T-helper 1 cell treated with Interleukin-12 subunit alpha and Interleukin-12 subunit beta and Interleukin-4 antibody, amounts not matched to agents 30 μg/mL and 1 μg/mL, for 36 hours (primary cell): ENCODE measurements at regions not wholly inside any gene's neighbourhood (a gene's known extent, or its start where the extent isn't known, plus 50 kb on each side); places are given as distances from the start of the nearest gene placed in this dataset.
"Not testable (repeated sequence)": the region's sequence is repeated elsewhere in the genome, so short reads cannot be mapped to it uniquely, and the experiment has no call there.

ENCODE experiments used
- H3K27ac Mint-ChIP-seq: one replicate; pipeline ENCODE4 v1.8.0; 2021; ENCODE audit warnings: mild to moderate bottlenecking, mixed read lengths
- H3K27me3 Mint-ChIP-seq: one replicate; pipeline ENCODE4 v1.8.0; 2021; ENCODE audit warnings: low read depth, mixed read lengths
- H3K36me3 Mint-ChIP-seq: one replicate; pipeline ENCODE4 v1.8.0; 2021; ENCODE audit warnings: low read depth, mixed read lengths
- H3K4me1 Mint-ChIP-seq: one replicate; pipeline ENCODE4 v1.8.0; 2021; ENCODE audit warnings: low read depth, mixed read lengths
- H3K4me3 Mint-ChIP-seq: one replicate; pipeline ENCODE4 v1.8.0; 2021; ENCODE audit warnings: mild to moderate bottlenecking, moderate library complexity, mixed read lengths
- H3K9me3 Mint-ChIP-seq: one replicate; pipeline ENCODE4 v1.8.0; 2021; ENCODE audit warnings: mixed read lengths

GRCh38 chr5:159486836-159487235, 156.5 kb upstream of the IL12B start:
- Mint-ChIP-seq H3K4me3 (no peak overlapping the region), H3K4me1 (no peaks in the 10 kb centered on the region), H3K27me3 (peaks cover 66% of the 10 kb centered on the region), H3K36me3 (peaks cover 3% of the 10 kb centered on the region), H3K9me3 (no peaks in the 10 kb centered on the region), H3K27ac (no peak overlapping the region)

DNA sequence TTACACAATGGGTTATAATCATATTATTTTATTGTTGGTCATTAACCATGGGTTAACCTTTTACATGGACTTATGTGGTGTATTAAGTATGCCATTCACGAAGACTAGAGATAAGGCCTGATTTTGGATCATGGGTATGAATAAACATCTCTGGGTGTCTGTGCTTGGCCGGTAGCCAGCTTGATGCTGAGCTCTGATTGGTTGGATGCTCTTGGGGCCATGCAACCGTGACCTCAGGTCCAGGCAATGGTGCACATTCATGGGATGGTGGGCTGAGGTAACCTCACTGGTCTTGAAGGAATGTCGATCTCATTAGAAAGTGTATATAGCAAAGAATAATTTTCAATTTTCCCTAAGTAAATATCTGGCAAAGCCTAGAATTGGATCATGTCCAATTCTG, 158.2 kb upstream of the IL12B start:
- Mint-ChIP-seq H3K9me3 (no peaks in the 10 kb centered on the region), H3K36me3 (no peaks in the 10 kb centered on the region), H3K4me3 (no peak overlapping the region), H3K4me1 (no peaks in the 10 kb centered on the region), H3K27me3 (peaks cover 51% of the 10 kb centered on the region), H3K27ac (no peak overlapping the region)

DNA sequence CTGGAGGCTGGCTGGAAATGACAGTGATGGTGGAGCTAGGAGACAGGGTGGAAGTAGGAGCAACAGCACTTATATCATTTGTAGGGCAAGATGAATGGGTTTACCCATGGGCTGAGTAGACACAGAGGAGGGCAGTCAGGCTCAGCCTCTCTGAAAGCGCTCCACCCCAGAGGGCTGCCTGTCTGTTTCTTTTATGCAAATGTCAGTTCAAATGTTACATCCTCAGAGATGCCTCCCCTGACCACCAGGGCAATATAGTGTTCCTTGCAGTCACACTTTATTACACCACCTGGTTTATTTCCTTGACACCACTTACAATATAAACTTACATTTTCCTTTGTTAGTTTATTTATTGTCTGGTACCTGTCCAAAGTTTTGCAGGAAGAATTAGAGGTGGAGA, 159.5 kb upstream of the IL12B start:
- Mint-ChIP-seq H3K4me3 (no peak overlapping the region), H3K9me3 (no peaks in the 10 kb centered on the region), H3K27me3 (peaks cover 55% of the 10 kb centered on the region), H3K27ac (no peak overlapping the region), H3K4me1 (no peaks in the 10 kb centered on the region), H3K36me3 (no peaks in the 10 kb centered on the region)

DNA sequence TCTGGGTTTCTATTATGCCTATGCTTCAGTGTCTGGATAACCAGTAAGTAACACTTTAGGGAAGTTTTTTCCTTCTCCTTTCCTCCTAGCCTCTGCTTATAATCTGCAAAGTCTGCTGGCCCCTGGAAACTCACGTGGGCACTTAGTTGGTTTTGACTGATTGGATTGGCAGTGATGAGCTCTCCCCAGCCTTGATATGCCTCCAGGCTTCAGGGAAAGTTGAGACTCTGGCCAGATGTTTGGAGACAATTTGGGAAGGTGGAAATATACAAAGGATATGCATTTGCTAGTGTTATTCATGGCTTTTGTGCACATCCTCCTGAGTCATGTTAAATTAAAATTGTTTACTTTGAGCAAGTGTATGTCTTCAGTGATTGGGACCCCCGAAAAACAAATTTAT, 160.2 kb upstream of the IL12B start:
- Mint-ChIP-seq H3K27me3 (peaks cover 54% of the 10 kb centered on the region), H3K4me1 (no peaks in the 10 kb centered on the region), H3K9me3 (no peaks in the 10 kb centered on the region), H3K27ac (no peak overlapping the region), H3K4me3 (no peak overlapping the region), H3K36me3 (no peaks in the 10 kb centered on the region)

- Mint-ChIP-seq H3K4me3 (no peak overlapping the region), H3K27ac (no peak overlapping the region), H3K36me3 (no peaks in the 10 kb centered on the region), H3K9me3 (no peaks in the 10 kb centered on the region), H3K27me3 (peaks cover 37% of the 10 kb centered on the region), H3K4me1 (no peaks in the 10 kb centered on the region)
Observed at GRCh38 chr5:159493696-159494095, 163.4 kb upstream of the IL12B start.

DNA sequence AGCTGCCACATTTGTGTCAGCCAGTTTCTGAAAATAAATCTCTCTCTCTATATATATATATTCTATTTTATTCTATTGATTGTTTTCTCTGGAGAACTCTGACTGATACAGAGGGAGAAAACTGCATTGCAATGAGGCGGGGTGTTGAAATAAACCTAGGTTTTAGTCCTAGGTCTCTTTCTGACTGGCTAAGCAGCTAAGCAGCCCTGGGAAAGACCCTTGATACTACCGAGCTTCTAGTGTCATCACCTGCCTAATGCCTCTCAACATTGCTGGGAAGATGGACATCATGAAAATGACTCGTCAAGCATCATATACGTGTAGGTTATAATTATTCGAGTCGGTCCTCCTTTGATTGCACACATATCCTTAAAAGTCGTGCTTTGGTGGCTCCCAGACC, 166.5 kb upstream of the IL12B start:
- Mint-ChIP-seq H3K36me3 (no peaks in the 10 kb centered on the region), H3K27ac (no peak overlapping the region)

DNA sequence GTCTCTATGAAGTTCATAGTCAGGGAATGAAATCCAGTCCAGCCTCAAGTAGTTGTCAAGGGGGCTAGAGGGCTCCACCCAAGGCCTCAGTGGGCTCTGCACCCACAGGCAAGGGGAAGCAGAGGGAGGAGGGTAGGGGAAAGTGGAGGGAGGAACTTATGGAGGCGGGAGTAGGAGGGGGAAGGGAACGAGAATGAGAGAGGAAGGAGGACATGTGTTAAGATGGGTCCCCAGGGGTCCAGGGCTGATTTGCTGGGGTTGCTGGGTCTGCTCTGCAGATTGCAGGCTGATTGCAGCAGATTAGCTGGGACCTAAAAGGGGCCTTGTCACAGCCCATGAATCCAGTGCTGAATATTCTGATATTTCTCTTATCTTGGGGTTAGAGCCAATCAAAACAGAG, 166.9 kb upstream of the IL12B start:
- H3K27me3 Mint-ChIP-seq, result peaks cover 20% of the 10 kb centered on the region
- H3K9me3 Mint-ChIP-seq, result peaks cover 5% of the 10 kb centered on the region
- H3K27ac Mint-ChIP-seq, result no peak overlapping the region
- H3K4me3 Mint-ChIP-seq, result no peak overlapping the region
- H3K4me1 Mint-ChIP-seq, result no peaks in the 10 kb centered on the region
- no peaks in the 10 kb centered on the region for H3K36me3 Mint-ChIP-seq

More for the DNA sequence above, 166.5 kb upstream of the IL12B start:
- Mint-ChIP-seq H3K27me3 (peaks cover 20% of the 10 kb centered on the region), H3K9me3 (peaks cover 5% of the 10 kb centered on the region), H3K4me3 (no peak overlapping the region), H3K4me1 (no peaks in the 10 kb centered on the region)

GRCh38 chr5:159498630-159499029, 168.3 kb upstream of the IL12B start:
- Mint-ChIP-seq H3K27ac (no peak overlapping the region), H3K9me3 (peaks cover 5% of the 10 kb centered on the region), H3K4me1 (no peaks in the 10 kb centered on the region), H3K4me3 (no peak overlapping the region), H3K27me3 (peaks cover 20% of the 10 kb centered on the region), H3K36me3 (no peaks in the 10 kb centered on the region)

DNA sequence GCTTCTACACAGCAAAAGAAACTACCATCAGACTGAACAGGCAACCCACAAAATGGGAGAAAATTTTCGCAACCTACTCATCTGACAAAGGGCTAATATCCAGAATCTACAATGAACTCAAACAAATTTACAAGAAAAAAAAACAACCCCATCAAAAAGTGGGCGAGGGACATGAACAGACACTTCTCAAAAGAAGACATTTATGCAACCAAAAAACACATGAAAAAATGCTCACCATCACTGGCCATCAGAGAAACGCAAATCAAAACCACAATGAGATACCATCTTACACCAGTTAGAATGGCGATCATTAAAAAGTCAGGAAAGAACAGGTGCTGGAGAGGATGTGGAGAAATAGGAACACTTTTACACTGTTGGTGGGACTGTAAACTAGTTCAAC, 171.8 kb upstream of the IL12B start:
- H3K4me1 Mint-ChIP-seq, H3K27ac Mint-ChIP-seq, H3K9me3 Mint-ChIP-seq: not testable (repeated sequence)

DNA sequence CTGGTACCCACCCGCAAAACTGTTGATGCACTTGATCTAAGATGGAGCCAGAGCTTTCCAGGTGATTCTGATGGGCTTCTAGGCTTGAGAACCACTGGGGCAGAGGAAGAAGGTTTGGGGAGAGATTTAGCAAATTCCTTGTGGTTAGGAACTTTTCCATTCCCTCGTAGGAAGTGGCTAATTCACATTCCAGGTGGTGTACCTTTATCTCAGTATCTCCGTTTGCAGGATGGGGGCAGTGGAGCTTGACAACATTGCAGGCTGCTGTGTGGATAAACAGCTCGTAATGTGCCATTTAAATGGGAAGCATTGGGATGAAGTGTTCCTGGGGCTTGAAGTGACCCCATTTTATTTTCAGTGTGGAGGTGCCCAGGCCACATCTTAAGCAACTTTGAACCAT, 172.9 kb upstream of the IL12B start:
- Mint-ChIP-seq H3K4me3 (no peak overlapping the region), H3K9me3 (peaks cover 5% of the 10 kb centered on the region), H3K36me3 (no peaks in the 10 kb centered on the region), H3K4me1 (no peaks in the 10 kb centered on the region), H3K27ac (no peak overlapping the region), H3K27me3 (peaks cover 22% of the 10 kb centered on the region)

More for the DNA sequence above, 171.8 kb upstream of the IL12B start:
- not testable (repeated sequence) for H3K36me3 Mint-ChIP-seq, H3K4me3 Mint-ChIP-seq
- peaks cover 13% of the 10 kb centered on the region for H3K27me3 Mint-ChIP-seq

DNA sequence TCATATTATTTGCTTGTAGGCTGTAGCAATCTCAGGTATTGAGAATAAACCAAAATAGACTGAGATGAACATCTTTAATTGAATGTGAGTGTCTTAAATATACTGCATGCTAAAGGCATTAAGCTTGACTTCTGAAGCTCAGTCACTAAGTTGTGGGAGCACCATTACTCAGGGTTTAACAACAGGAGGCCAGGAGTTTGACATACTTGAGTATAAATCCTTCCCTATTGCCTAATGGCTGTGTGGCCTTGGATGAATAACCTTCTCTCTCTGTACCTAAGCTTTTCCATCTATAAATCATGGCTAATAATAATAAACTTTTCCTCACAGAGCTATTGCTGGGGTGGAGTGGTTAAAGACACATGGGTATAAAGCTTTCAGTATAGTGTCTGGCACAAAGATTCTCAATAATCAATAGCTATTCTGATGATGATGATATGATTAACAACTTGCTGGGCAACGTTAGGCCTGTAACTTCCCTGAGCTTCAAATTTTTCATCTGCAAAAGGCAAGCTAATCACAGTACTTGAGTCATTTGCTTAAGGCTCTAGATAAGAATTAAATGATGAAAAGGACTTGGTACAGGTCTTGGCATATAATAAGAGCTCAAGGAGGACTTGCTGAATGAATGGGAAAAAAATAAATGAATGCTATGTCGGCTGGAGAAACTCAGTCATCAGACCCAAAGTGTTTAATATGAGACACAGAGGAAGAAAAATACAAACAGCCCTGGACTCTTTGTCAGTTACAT, 174.0 kb upstream of the IL12B start:
- H3K4me1 Mint-ChIP-seq, result no peaks in the 10 kb centered on the region
- peaks cover 5% of the 10 kb centered on the region for H3K9me3 Mint-ChIP-seq
- H3K36me3 Mint-ChIP-seq, result no peaks in the 10 kb centered on the region
- H3K27me3 Mint-ChIP-seq, result peaks cover 32% of the 10 kb centered on the region
- no peak overlapping the region for H3K27ac Mint-ChIP-seq
- no peak overlapping the region for H3K4me3 Mint-ChIP-seq

GRCh38 chr5:159504857-159505304, 174.6 kb upstream of the IL12B start:
- H3K9me3 Mint-ChIP-seq, result peaks cover under 1% of the 10 kb centered on the region
- H3K27me3 Mint-ChIP-seq, result peaks cover 33% of the 10 kb centered on the region
- H3K27ac Mint-ChIP-seq, result no peak overlapping the region
- H3K4me3 Mint-ChIP-seq, result no peak overlapping the region
- H3K36me3 Mint-ChIP-seq, result no peaks in the 10 kb centered on the region
- no peaks in the 10 kb centered on the region for H3K4me1 Mint-ChIP-seq

- Mint-ChIP-seq H3K4me1 (no peaks in the 10 kb centered on the region), H3K4me3 (no peak overlapping the region), H3K9me3 (no peaks in the 10 kb centered on the region), H3K36me3 (no peaks in the 10 kb centered on the region), H3K27ac (no peak overlapping the region), H3K27me3 (peaks cover 44% of the 10 kb centered on the region)
Observed at GRCh38 chr5:159507055-159507454, 176.8 kb upstream of the IL12B start.

- Mint-ChIP-seq H3K27me3 (peaks cover 50% of the 10 kb centered on the region), H3K36me3 (no peaks in the 10 kb centered on the region), H3K9me3 (no peaks in the 10 kb centered on the region), H3K4me1 (no peaks in the 10 kb centered on the region), H3K27ac (no peak overlapping the region), H3K4me3 (no peak overlapping the region)
Observed at GRCh38 chr5:159507661-159508060, 177.4 kb upstream of the IL12B start.

- H3K9me3 Mint-ChIP-seq, result no peaks in the 10 kb centered on the region
- no peak overlapping the region for H3K4me3 Mint-ChIP-seq
- H3K27me3 Mint-ChIP-seq, result peaks cover 53% of the 10 kb centered on the region
- H3K27ac Mint-ChIP-seq, result no peak overlapping the region
- no peaks in the 10 kb centered on the region for H3K36me3 Mint-ChIP-seq
- H3K4me1 Mint-ChIP-seq, result no peaks in the 10 kb centered on the region
Observed at GRCh38 chr5:159508344-159508743, 178.1 kb upstream of the IL12B start.
